HG03565 (cell line): ENCODE measurements at regions not wholly inside any gene's neighbourhood (a gene's known extent, or its start where the extent isn't known, plus 50 kb on each side); places are given as distances from the start of the nearest gene placed in this dataset.

Source experiments
- ATAC-seq: cut with Tn5 transposase; IDR thresholded peaks from one replicate; pipeline ENCODE4 v1.9.1; 2021; ENCODE audit warnings: mild to moderate bottlenecking, moderate library complexity; ENCODE audit not compliant: unreplicated experiment

DNA sequence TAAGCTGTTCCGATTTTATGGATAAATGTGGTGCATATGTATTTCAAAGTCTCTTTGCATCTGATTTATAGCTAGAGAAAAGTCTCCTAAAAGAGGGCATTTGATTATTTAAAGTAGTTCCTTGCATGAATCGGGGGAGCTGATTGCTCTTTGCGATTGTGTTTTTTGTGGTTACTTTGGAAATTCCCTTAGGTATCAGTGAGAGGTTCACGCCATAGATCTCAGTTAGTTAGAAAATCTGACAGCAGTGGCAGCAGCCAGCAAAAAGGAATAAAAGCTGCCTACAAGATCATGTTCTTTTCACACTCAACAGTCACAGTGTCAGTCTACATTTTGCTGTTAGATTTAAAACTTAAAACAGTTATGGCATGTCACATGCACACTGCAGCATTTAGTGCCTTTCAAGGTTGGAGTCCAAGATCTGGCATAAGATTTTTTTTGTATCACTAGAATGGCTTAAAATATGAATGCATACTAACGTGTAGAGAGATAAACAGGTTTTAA, 436.5 kb upstream of the PCDH20 start:
- ATAC-seq = no peak

DNA sequence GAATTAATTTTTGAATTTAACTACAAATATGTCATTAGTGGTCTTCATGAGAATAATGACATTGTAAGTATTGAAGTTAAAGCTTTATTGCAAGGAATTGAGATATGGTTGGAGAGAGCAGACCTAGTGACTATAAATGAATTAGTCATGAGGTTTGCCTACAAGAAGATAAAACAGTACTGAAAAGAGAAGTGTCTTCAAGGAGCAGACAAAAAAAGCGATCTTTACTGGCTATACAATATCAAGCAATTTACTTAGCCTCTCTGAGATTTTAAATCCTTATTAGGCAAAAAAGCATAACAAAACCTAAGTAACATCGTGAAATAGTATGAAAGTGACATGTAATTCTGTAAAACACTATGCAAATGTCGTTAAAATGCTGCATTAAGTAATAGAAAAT, 435.1 kb upstream of the PCDH20 start:
- no peak for ATAC-seq

DNA sequence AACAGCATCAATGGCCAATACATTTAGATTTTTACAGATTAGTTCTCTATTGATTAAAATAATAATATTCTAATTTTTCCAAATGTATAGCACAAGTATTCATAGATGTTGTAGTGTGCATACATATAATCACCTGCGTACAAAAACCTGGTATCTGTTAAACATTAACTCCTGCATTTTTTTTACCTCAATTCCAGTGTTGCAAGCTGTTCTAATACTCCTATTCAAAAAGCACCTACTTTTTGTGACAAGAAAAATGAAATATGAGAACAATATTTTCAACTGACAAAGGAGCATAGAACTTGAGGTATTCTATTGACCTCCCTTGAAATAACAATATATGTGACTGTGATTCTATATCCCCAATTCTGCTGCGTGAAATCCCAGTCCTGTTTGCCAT, 422.9 kb upstream of the PCDH20 start:
- ATAC-seq = no peak

DNA sequence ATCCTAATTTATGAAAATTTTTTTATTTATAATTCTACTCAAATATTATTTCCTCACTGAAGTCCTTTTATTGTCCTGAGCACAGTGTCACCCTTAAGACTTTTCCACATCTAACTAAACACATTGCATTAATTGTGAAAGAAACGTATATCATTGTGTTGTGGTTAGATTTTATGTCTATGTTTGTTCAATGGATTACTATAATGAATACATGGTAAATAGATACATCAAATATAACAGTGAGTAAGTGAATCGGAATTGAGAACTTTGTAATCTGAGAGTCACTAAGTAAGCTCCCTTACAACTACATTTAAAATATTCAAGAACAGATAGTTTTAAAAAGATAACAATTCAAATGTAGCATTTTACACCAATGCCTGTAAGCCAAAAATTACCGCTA, 417.6 kb upstream of the PCDH20 start:
- no peak for ATAC-seq

DNA sequence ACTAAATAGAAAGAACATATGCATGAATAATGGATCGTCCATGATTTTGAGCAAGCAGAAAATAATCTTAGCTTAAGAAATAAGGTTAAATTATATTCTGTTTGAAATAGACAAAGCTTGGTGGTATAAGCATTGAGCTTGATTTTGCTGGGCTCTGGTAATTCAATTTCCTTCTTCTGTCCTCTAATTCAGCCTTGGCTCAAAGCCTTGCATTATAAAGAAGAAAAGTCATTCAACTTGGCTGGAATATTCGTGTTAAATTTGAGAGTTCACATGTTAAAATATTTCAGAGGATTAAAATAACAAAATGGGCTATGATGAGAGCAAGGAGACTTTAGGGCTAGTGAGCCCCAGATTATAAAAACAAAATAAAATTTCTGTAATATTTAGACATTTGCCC, 415.4 kb upstream of the PCDH20 start:
- ATAC-seq = no peak

DNA sequence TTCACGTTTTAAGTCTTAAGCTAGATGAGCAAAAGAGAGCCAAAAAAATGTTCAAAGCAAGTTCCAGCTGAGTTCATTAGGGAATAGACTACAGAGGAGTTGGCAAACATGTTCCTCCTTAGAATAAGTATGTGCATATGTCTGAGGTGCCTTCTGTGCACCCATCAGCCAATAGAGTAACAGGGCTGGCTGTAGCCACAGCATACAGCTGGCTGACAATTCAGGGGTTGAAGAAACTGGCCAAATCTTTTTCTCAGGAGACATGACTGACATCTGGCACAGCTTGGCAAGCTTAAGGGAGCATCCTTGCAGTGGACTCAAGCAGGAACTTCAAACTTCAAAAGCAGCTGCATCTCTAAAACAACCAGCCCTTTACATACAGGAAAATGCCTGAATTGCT, 414.8 kb upstream of the PCDH20 start:
- ATAC-seq = no peak

DNA sequence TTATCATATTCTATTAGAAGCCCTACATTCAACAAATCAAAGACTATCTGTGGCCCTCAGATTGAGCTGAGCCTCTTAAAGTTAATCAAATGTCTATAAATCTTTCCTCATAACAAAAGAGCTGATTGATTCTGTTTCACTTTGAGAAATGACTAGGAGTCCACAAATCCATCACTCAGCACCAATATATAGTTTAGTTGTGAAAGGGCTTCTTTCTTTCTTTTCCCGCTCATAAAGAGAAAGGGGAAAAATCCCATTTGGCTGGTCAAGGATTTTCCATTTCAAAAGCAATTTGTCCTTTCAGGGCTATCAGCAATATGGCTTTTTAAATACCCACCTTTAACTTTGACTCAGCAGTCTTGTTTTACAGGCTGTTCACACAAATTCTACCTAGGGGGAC, 408.5 kb upstream of the PCDH20 start:
- ATAC-seq = no peak

DNA sequence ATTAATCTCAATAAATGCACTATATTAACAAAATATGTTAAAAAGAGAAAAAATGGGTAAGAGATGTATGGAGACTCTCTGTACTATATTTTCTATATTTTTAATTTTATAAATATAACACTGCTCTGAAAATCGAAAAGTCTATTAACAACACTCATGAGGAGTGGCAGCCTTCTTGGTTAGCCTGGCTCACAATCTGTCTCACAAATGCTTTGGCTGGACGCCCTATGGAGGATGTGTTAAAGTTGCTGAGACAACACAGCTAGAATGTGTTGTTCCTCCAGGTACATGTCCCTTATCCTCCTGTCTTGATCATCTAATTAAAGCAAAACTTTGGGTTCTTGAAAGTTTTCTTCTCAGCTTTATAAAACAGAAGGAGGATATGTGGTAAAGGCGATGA, 396.6 kb upstream of the PCDH20 start:
- ATAC-seq = no peak

DNA sequence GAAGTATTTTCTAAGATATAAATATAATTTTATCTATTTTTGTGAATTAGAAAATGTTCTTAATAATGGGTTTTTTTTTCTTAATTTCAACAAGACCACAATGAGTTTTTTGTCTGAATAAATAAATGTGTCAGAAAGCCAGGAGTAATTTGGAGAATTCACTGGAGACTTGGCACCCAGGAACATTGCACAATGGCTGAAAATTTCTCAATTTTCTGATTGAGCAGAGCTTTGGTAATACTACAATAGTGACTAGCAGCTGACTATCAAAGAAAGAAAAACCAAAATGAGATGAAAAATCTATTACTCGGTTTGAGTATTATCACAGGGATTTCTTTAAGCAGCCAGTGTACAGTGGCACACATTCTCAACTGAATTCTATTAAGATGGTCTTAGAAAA, 394.4 kb upstream of the PCDH20 start:
- no peak for ATAC-seq

DNA sequence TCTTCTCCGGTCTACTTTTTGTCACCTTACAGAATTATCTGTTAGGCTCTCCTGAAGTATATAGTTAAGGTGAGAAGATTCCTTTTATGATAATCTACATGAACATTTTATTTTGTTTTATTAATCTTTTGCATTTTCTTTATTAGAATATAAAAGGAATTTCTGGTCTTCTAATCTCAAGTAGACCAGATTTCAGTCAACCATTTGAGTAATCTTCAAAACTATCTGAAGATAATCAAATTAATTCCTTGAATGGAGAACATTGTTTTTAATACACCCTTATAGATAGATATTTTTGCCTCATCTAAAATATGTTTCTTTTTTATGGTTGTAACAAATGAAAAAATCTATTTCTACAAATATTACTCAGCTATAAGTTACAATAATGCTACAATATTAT, 381.7 kb upstream of the PCDH20 start:
- ATAC-seq = no peak

DNA sequence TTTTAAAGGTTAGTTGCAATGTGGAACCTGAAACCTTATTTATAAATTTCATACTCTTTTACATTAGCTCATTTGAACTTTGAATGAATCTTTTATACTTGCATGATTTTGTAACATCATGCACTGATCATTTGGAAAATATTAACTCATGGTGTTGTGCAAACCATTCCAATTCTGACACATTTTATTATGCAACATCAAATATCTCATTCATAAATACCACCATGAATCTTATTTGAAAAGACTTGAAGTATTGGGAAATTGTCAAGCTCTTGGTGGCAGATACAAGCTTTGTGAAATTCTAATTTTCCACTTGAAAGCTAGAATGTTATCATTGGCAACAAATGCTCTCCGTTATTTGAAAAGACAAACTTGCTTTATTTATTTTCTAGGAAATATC, 379.9 kb upstream of the PCDH20 start:
- ATAC-seq = no peak

DNA sequence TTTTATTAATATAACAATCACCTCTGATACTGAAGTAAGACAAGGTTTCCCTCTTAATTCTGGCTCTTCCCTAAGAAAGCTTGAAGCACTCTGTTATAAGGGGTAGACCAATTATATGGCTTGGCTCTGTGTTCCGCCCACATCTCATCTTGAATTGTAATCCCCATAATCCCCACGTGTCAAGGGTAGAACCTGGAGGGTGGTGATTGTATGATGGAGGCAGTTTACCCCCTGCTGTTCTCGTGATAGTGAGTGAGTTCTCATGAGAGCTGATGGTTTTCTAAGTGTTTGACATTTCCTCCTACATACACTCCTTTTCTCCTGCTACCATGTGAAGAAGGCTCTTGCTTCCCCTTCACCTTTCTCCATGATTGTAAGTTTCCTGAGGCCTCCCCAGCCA, 363.8 kb upstream of the PCDH20 start:
- no peak for ATAC-seq

DNA sequence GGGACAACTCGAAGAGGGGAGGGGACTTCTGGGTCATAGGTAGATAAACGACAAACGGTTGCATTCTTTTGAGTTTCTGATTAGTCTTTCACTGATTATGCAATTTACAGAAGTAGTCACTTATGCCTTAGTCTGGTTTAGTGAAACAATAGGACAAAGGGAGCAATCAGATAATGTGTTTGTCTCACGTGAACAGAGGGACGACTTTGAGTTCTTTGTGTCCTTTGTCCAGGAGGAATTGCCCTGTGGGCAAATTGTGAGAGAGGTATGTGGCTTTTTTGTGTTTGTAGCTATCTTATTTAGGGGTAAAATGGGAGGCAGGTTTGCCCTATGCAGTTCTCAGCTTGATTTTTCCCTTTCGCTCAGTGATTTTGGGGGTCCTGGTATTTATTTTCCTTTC, 362.9 kb upstream of the PCDH20 start:
- no peak for ATAC-seq

DNA sequence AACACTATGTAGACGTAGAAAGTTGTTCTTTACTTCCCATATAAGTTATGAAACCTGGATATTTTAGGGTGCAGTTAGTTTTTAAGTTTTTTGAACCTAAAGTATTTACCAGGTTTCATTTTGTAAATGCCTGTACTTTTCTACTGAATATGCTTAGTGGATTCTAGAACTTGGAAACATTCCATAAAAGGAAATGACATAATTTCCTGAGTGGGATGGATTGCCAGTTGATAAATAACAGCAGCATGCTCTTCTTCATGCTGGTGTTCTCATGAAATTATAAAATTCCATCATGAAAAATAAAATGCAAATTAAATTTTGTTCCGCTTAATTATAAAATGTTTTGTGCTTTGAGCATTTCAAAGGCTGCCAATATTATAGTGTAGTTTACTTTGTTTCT, 362.2 kb upstream of the PCDH20 start:
- ATAC-seq = no peak

DNA sequence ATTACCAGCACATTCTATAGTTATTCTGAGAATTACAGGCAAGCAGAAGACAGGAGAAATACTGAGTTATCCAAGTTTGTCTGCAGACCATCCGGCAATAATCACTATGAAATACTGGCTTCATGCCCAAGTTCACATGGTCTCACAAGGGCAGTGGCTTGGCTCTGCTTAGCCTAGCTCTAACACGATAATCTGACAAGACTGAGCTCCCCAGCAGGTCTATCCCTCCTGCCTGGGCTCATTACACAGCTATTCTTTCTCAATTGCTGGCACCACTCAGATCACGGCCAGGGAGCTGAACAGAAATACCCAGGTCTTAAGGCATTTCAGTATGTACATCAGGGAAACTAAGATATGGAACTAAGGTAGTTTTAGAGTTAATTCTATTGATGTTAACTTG, 361.6 kb upstream of the PCDH20 start:
- ATAC-seq = no peak

DNA sequence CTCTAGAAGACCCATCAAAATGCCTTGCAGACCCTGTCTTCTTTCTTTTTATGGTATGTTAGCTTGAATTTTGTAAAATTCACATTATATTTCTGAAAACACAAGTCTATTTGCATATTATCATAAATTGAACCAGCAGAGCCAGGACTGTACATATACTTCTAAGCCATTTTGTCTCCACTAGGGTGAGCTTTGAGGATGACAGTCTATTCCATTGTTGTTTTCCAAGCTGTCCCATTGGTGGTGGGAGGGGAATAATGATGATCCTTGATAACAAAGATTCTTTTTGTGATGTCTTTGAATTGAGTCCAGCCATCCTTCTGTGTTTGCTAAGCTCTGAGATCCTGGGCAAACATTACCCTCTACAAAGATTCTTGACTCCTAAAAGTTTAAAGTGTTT, 359.3 kb upstream of the PCDH20 start:
- no peak for ATAC-seq

DNA sequence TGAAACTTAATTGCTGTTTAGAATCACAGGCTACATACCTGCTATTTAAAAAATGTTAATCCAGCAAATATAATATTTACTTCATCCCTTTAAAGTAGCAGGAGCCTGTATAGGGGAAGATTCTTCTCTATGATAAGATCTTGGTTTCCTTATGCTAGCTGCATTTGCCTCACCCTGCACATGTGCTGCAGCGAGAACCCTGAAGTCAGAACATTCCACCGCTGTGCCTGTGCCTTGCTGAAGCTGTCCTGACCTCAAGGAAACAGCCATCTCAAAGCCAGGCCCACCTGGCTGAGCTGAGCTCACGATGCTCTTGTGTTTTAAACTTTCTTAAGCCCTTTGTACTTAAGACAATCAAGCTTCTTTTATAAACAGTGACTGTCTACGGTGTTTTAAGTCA, 355.0 kb upstream of the PCDH20 start:
- ATAC-seq = no peak

DNA sequence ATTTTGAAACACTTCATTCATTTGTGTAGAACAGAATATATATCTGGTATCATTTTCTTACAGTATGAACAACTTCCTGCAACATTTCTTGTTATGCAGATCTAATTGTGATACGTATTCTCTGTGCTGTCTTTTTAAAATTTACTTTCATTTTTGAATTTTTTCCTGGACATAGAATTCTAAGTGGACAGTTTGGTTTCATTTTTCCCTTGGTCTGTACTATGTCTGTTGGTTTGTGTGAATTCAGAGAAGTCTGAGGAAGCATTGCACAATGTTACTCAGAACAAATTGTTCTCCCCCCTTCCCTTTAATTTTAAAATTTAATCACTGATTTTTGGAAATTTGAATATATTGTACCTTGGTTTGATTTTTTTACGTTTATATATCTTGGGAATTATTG, 352.5 kb upstream of the PCDH20 start:
- no peak for ATAC-seq

DNA sequence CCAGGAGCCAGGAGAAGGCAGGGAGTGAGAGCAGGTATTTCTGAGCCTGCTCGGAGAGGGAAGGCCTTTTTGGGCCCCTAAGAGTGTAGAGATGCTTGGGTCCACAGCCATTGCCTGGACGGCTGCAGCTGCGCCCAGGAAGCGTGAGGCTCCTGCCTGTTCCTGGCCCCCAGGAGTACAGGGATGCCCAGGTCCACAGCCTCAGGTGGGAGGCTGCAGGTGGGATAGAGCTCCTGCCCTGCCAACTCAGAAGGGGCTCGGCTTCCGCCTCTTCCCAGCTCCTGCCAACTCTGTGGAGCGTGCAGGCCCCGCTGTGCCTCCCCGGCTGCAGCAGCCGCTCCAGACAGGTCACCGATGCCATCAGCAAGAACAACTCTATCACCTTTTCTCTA, 351.0 kb upstream of the PCDH20 start:
- no peak for ATAC-seq

DNA sequence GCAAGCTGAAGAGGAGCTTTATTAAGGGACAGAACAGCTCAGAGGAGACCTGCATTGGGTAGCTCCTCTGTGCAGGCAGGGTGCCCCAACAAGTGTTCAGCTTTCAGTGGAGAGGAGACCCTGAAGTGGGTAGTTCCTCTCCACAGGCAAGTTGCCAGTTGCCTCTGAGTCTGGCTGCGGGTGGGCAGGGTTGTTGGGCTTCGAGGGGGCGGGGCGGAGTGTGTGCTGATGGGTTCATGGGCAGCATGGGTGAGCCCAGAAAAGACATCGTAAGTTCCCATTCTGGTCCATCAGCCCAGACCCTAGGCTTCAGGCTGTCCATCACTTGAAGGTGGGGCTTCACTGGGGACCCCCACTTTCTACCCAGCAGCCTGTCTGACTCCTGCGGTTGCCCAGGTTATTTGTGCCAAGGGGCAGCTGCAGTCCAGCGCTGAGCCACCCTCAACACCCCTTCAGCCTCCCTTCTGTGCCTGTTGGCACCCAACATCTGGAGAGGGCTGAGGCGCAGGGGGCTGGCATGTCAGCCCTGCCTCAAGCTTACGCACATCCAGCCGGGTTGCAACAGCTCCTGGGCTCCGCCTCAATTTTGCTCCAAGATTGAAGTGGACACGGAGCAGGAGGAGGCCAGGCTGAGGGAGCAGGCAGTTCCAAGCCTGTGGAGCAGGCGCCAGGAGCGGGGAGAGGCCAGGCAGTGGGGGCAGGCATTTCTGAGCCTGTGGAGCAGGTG, 350.5 kb upstream of the PCDH20 start:
- no peak for ATAC-seq

DNA sequence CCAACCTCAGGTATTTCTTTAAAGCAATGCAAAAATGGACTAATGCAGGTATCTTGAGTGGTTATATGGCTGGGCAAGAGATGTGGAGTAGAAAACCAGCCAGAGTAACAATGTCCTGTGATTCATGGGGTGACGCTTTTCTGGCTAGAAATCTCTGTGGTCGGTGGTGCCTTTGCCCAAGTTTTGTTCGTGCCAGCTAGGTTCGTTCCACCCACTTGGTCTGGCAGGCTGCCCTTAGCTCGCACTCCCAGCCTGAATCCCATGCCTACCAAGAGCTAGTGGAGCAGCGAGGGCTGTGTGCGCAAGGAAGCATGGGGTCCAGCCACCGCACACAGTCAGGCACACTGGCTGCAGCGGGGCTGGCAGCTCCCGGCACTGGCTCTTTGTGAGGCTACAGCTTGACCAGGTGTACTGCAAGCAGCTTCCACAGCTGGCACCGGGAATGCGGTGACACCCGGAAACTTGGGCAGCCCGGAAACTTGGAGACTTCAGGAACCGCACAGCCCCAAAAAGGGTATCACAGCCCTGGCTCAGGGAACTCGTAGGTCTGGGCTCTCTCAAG, 349.6 kb upstream of the PCDH20 start:
- no peak for ATAC-seq

DNA sequence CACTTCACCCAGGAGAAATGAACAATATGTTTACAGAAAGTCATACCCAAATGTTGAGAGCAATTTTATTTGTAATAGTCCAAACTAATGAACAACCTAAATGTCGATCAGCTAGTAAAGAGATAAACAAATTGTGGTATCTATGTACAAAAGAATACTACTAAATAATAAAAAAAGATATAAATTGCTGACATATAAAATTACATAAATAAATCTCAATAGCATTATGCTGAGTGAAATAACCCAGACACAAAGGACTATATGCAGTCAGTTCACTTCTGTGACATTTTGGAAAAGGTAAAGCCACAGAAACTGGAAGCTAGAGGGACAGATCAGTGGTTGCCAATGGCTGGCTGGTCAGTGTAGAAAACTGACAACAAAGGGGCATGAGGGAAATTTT, 346.0 kb upstream of the PCDH20 start:
- no peak for ATAC-seq

DNA sequence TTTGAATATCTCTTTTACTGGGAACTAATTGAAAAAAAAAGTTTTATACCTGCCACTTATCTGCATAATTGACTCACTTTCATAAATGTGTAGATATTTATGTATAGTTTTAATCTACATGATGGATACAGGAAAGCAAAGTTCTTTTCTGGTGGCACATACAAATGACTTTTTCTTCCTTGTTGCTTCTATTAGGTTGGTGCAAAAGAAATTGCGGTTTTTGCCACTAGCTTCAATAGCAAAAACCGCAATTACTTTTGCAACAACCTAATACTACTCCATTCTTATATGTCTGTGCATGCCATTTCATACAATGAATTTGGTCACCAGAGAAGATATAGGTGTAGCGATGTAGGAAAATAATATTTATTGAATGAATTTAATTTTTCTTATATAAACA, 344.5 kb upstream of the PCDH20 start:
- no peak for ATAC-seq
